ENCODE measurements at regions not wholly inside any gene's neighbourhood (a gene's known extent, or its start where the extent isn't known, plus 50 kb on each side); places are given as distances from the start of the nearest gene placed in this dataset.
"Not testable (repeated sequence)": the region's sequence is repeated elsewhere in the genome, so short reads cannot be mapped to it uniquely, and the experiment has no call there.

- no peak overlapping the region for H3K27ac ChIP-seq
- TF ChIP-seq, protein P1, sequence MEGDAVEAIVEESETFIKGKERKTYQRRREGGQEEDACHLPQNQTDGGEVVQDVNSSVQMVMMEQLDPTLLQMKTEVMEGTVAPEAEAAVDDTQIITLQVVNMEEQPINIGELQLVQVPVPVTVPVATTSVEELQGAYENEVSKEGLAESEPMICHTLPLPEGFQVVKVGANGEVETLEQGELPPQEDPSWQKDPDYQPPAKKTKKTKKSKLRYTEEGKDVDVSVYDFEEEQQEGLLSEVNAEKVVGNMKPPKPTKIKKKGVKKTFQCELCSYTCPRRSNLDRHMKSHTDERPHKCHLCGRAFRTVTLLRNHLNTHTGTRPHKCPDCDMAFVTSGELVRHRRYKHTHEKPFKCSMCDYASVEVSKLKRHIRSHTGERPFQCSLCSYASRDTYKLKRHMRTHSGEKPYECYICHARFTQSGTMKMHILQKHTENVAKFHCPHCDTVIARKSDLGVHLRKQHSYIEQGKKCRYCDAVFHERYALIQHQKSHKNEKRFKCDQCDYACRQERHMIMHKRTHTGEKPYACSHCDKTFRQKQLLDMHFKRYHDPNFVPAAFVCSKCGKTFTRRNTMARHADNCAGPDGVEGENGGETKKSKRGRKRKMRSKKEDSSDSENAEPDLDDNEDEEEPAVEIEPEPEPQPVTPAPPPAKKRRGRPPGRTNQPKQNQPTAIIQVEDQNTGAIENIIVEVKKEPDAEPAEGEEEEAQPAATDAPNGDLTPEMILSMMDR (IDR thresholded peaks at IDR 0.05) = no peak
- no peak for TF ChIP-seq ZFX (IDR thresholded peaks at IDR 0.05; ENCODE audit: borderline replicate concordance)
Measured at GRCh38 chr1:113292603-113293255, 97.6 kb upstream of the MAGI3 start.

DNA sequence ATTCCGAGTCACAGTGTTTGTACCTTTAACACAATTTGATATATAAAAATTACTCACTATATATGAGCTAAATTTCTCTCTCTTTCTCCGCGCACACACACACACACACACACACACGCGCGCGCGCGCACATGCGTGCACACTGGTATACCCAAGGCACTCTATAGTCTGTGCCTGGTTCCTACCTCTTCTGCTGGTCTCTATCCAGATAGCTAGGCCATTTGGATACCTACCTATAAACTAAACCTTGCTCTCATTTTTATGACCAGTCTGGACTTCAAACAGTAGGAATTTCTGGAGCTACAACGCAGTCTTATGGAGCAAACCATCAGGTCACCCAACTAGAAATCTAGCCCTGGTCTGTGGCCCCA, 97.1 kb upstream of the MAGI3 start:
- TF ChIP-seq ZFX (IDR thresholded peaks at IDR 0.05; ENCODE audit: borderline replicate concordance) = no peak
- TF ChIP-seq, protein P1 (IDR thresholded peaks at IDR 0.05) = no peak
- H3K27ac ChIP-seq = no peak overlapping the region

GRCh38 chr1:113297749-113298148, 92.6 kb upstream of the MAGI3 start:
- no peak for TF ChIP-seq ZFX (IDR thresholded peaks at IDR 0.05; ENCODE audit: borderline replicate concordance)
- TF ChIP-seq, protein P1 (IDR thresholded peaks at IDR 0.05) = no peak
- no peak overlapping the region for H3K27ac ChIP-seq

DNA sequence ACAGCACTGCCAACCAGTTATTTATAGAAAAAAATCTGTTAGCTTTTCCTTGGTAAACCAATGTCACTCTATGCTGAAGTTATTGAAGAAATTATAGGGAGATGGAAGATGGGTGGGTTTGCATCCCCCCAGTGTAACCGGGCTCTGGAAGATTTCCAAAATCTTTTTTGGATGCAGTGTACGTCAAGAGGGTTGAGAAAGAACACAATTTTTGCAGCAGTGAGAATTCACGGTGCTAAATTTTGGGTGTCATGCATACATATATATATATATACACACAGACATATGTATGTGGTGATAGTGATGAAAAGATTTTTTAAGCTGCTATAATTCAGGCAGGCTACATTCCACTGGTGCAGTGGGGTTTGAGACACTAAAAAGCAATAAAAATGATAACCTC, 91.4 kb upstream of the MAGI3 start:
- no peak for TF ChIP-seq ZFX (IDR thresholded peaks at IDR 0.05; ENCODE audit: borderline replicate concordance)
- no peak overlapping the region for H3K27ac ChIP-seq

DNA sequence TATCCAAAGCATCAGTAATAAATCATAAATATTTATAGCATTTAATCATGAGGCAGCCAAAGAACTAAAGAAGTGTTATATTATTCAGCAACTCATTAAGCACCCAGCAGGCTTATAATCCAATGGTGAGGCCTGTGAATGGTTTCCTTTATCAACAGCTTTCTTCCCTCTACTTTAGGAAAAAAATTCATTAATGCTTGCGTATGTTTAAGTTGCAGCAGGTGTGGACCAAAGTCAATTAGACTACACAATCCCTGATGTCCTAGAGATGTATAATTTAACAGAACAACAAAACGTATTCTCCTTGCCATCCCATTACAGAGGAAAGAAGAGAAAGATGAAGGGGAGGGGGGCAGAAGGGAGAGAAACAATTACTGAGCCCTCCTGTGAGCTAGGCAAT, 87.7 kb upstream of the MAGI3 start:
- no peak overlapping the region for H3K27ac ChIP-seq
- TF ChIP-seq ZFX (IDR thresholded peaks at IDR 0.05; ENCODE audit: borderline replicate concordance) = no peak
- TF ChIP-seq, protein P1 (IDR thresholded peaks at IDR 0.05) = no peak

DNA sequence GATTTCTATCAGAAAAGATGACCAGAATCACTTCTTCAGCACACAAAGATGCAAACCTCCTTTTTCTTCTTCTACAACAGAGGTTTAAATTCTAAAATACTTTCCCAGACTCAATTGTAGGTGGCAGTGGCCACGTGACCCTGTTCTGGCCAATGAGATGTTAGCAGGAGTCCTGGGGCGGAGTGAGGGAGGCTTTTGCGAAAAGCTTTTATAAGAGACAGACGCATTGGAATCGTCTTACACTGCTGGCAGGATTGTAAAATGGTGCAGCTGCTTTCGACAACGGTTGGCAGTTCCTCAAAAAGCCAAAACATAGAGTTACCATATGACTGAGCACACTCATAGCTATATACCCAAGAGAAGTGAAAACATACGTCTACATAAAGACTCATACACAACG, 87.0 kb upstream of the MAGI3 start:
- TF ChIP-seq ZFX (IDR thresholded peaks at IDR 0.05; ENCODE audit: borderline replicate concordance) = no peak
- TF ChIP-seq, protein P1 (IDR thresholded peaks at IDR 0.05) = no peak
- H3K27ac ChIP-seq = no peak overlapping the region

DNA sequence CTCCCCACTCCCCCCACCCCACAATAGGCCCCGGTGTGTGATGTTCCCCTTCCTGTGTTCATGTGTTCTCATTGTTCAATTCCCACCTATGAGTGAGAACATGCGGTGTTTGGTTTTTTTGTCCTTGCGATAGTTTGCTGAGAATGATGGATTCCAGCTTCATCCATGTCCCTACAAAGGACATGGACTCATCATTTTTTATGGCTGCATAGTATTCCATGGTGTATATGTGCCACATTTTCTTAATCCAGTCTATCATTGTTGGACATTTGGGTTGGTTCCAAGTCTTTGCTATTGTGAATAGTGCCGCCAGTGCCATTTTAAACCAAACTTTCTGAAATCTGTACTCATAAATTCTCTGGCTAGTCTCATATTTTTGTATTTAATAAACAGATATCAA, 85.3 kb upstream of the MAGI3 start:
- H3K27ac ChIP-seq = not testable (repeated sequence)

DNA sequence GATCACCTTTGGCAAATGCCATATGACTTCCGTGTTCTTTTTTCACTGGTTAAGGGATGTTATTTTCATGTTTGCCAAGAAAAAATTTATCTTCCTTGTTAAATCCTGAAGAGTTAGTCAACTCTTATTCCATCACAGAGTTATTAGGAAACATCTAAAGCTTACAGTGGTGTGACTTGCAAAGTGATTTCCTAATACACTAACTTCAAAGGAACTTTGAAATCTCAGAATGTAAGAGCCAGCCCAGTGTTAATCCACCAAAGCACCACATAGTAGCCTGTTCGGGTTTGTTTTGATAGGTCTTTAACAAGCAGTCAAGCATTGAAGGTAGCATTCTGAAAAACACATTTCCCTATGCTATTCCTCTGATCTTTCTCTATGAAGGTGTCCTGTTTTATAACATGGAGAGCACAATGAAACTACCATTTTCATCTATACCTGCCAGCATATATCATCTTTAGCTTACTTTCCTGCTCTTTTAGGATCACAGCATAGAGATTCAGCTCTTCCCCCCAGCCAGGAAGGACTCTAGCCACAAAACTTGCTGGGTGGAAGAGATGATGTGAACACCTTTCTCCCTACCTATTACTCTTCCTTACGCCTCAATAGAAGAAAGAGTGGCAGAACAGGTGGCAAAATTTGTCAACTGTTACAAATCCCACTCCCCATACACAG, 82.4 kb upstream of the MAGI3 start:
- no peak for TF ChIP-seq ZFX (IDR thresholded peaks at IDR 0.05; ENCODE audit: borderline replicate concordance)
- TF ChIP-seq, protein P1 (IDR thresholded peaks at IDR 0.05) = no peak
- no peak overlapping the region for H3K27ac ChIP-seq

DNA sequence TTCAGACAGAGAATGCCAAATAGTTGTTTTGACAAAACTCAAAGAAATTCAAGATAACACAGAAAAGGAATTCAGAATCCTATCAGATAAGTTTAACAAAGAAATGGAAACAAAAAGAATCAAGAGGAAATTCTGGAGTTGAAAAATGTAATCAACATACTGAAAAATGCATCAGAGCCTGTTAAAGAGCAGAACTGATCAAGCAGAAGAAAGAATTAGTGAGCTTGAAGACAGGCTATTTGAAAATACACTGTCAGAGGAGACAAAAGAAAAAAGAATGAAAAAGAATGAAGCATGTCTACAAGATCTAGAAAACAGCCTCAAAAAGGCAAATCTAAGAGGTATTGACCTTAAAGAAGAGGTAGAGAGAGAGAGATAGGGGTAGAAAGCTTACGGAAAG, 77.7 kb upstream of the MAGI3 start:
- not testable (repeated sequence) for H3K27ac ChIP-seq
